ENCODE measurements at regions not wholly inside any gene's neighbourhood (a gene's known extent, or its start where the extent isn't known, plus 50 kb on each side); places are given as distances from the start of the nearest gene placed in this dataset.

DNA sequence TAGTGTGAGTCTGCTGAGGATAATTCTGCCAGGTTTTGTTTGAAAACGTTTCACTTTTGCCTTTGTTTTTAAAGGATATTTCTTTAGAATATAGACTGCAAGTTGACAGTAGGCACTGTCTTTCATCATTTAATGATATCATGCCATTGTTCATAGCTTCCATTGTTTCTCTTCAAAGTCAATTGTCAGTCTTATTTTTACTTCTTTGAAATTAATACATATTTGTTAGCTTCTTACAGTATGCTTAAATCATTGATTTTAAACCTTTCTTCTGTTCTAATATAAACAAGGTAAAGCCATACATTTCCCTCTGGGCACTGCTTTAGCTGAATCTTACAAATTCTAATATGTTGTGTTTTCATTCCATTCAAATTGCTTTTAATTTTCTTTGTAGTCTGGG lies 62.3 kb upstream of the PARVA start:
- intact Hi-C loops (cut with DNase I): no loop called here
- no peak for DNase-seq (ENCODE audit: missing footprints)
- no peak for ATAC-seq

- DNase-seq (ENCODE audit: missing footprints): no peak
- intact Hi-C loops (cut with DNase I): no loop called here
- ATAC-seq: no peak
These were observed 60.9 kb upstream of the PARVA start for GRCh38 chr11:12316432-12316831.

GRCh38 chr11:12318791-12319438 lies 58.5 kb upstream of the PARVA start:
- ATAC-seq: no peak
- intact Hi-C loops (cut with DNase I): no loop called here
- no peak for DNase-seq (ENCODE audit: missing footprints)

DNA sequence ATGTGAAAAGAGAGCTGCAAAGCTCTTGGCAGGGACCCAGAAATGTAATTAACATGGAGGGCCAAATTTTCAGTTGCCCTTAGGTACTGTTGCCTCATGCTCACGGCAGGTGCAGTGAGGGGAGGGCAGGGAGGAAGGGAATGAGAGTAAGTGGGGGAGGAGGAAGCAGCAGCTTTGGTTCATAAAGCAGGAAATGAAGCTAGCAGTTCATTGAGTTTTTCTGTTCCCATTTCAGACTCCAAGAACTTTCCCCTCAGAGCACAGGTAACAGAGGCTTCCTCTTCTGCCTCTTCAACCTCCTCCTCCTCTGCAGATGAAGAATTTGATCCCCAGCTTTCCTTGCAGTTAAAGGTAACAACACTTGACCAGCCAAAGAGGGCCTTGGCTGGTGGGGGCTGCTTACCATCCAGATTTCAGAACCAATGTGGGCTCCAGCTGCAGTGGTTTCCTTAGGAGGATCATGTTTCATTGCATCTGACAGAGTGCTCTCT lies 57.9 kb upstream of the PARVA start:
- DNase-seq (ENCODE audit: missing footprints) (no peak), ATAC-seq (no peak)
- intact Hi-C loops (cut with DNase I): no loop called here

- intact Hi-C loops (cut with DNase I): loop anchor here (10.0 kb wide), 1 partner anchor 635 kb away; no protein-coding TSS in a partner anchor
- no peak for ATAC-seq
These were observed 57.4 kb upstream of the PARVA start for GRCh38 chr11:12319988-12320387.

GRCh38 chr11:12321217-12321937 lies 56.0 kb upstream of the PARVA start:
- intact Hi-C loops (cut with DNase I): loop anchor here (10.0 kb wide), 1 partner anchor 633 kb away; no protein-coding TSS in a partner anchor
- DNase-seq (ENCODE audit: missing footprints) (no peak), ATAC-seq (no peak)

More at GRCh38 chr11:12319988-12320387, 57.4 kb upstream of the PARVA start:
- no peak for DNase-seq (ENCODE audit: missing footprints)

- intact Hi-C loops (cut with DNase I): loop anchor here (10.0 kb wide), 1 partner anchor 630 kb away; no protein-coding TSS in a partner anchor
- ATAC-seq (no peak), DNase-seq (ENCODE audit: missing footprints) (no peak)
These were observed 52.8 kb upstream of the PARVA start for GRCh38 chr11:12324585-12324984.

Measured in Right ventricle myocardium inferior (tissue), 1 donor.